Endothelial cell of umbilical vein (primary cell): ENCODE measurements at regions not wholly inside any gene's neighbourhood (a gene's known extent, or its start where the extent isn't known, plus 50 kb on each side); places are given as distances from the start of the nearest gene placed in this dataset.

Source experiments
- BruUV-seq: library from RNA; stranded (reverse); fragments of 400-500 nt; replicated peaks from 2 replicates; lab custom pipeline; 2021; lab: Mats Ljungman, UMichigan
- CTCF ChIA-PET: fragments of 300-600, 350-600 bp; sonication (Branson Sonifier 250); formaldehyde crosslinking; loops from one replicate; lab custom pipeline; 2021; ENCODE audit warnings: antibody characterized with exemption, inconsistent platforms; lab: Charles Lee
- POLR2A ChIA-PET: fragments of 300-600, 350-600 bp; sonication (Branson Sonifier 250); formaldehyde crosslinking; loops from one replicate; lab custom pipeline; 2021; ENCODE audit warnings: antibody characterized with exemption, inconsistent platforms; lab: Charles Lee
- DNase-seq: peaks from one replicate; pipeline ENCODE4 v3.0.0-alpha.2; 2011; ENCODE audit warnings: low read depth, low spot score
- FAIRE-seq: peaks from 2 replicates; lab custom pipeline; 2011; peaks lifted over from hg19 to GRCh38; lab: Jason Lieb, UNC
- H2AFZ ChIP-seq: 2 replicates; pipeline ENCODE4 v1.6.0; 2012; ENCODE audit warnings: low read depth, low read length, control low read depth, inconsistent platforms
- H3K27ac ChIP-seq: 2 replicates; pipeline ENCODE4 v1.5.1; 2011; ENCODE audit warnings: low read depth, mild to moderate bottlenecking, control low read depth, low read length, moderate library complexity; ENCODE audit not compliant: insufficient read depth
- H3K27me3 ChIP-seq, 2 experiments: 2 replicates each; pipeline versions ENCODE4 v1.6.0 to v1.6.1; 2011; ENCODE audit warnings: low read length in 2 of 2, mixed read lengths in 1 of 2; ENCODE audit not compliant: control insufficient read depth in 2 of 2, insufficient read depth in 2 of 2
- H3K36me3 ChIP-seq, 2 experiments: 2 replicates in 1 of 2; 3 replicates in 1 of 2; pipeline ENCODE4 v1.5.1; 2011; ENCODE audit warnings: low read length in 2 of 2, mild to moderate bottlenecking in 1 of 2, moderate library complexity in 1 of 2; ENCODE audit not compliant: control insufficient read depth in 2 of 2, insufficient read depth in 2 of 2; ENCODE audit errors: extremely low read depth in 1 of 2
- H3K4me1 ChIP-seq: 3 replicates; pipeline ENCODE4 v1.5.1; 2011; ENCODE audit warnings: mild to moderate bottlenecking, low read length; ENCODE audit not compliant: control insufficient read depth, insufficient read depth; ENCODE audit errors: extremely low read depth
- H3K4me2 ChIP-seq: 2 replicates; pipeline ENCODE4 v1.6.1; 2011; ENCODE audit warnings: low read length, control low read depth, mixed read lengths; ENCODE audit not compliant: insufficient read depth
- H3K4me3 ChIP-seq, 3 experiments: fragments of 200-600 bp in 1 of 3; sonication (generic), shearing (Covaris generic) in 1 of 3; replicated peaks in 1 of 3; 2 replicates each; pipeline ENCODE4 v1.5.1; 2011 to 2016; ENCODE audit warnings: control low read depth in 3 of 3, low read length in 3 of 3, mild to moderate bottlenecking in 2 of 3, inconsistent platforms in 1 of 3, low read depth in 1 of 3, moderate library complexity in 1 of 3; ENCODE audit not compliant: insufficient read depth in 1 of 3
- H3K79me2 ChIP-seq: 2 replicates; pipeline ENCODE4 v1.6.0; 2012; ENCODE audit warnings: low read length, inconsistent platforms; ENCODE audit not compliant: control insufficient read depth, insufficient read depth
- H3K9ac ChIP-seq: replicated peaks from 2 replicates; pipeline ENCODE3; 2011; ENCODE audit warnings: low read length, control low read depth; ENCODE audit not compliant: insufficient read depth; ENCODE audit errors: extremely low read depth
- H3K9me1 ChIP-seq: replicated peaks from 3 replicates; pipeline ENCODE4 v1.6.0; 2011; ENCODE audit warnings: mild to moderate bottlenecking, low read length; ENCODE audit not compliant: control insufficient read depth, insufficient read depth; ENCODE audit errors: extremely low read depth
- H3K9me3 ChIP-seq: replicated peaks from 2 replicates; pipeline ENCODE4 v1.5.1; 2012; ENCODE audit warnings: low read length, inconsistent platforms; ENCODE audit not compliant: control insufficient read depth, insufficient read depth
- H4K20me1 ChIP-seq: replicated peaks from 2 replicates; pipeline ENCODE3; 2011; ENCODE audit warnings: mild to moderate bottlenecking, low read length; ENCODE audit not compliant: control insufficient read depth, insufficient read depth; ENCODE audit errors: extremely low read depth
- EZH2 ChIP-seq: IDR thresholded peaks from 2 replicates; pipeline ENCODE4 v1.6.1; 2012; ENCODE audit warnings: borderline replicate concordance, low read depth, mild to moderate bottlenecking, moderate library complexity, low read length, inconsistent platforms; ENCODE audit not compliant: severe bottlenecking
- FOS ChIP-seq: IDR thresholded peaks from 2 replicates; pipeline ENCODE4 v1.6.1; 2011; ENCODE audit warnings: mild to moderate bottlenecking, low read length, moderate library complexity, borderline replicate concordance; ENCODE audit not compliant: insufficient read depth
- JUN ChIP-seq: IDR thresholded peaks from 2 replicates; pipeline ENCODE4 v1.6.1; 2011; ENCODE audit warnings: borderline replicate concordance, low read depth; ENCODE audit not compliant: insufficient read length, insufficient read depth
- MAX ChIP-seq: IDR thresholded peaks from 2 replicates; pipeline ENCODE4 v1.6.1; 2011; ENCODE audit not compliant: insufficient read depth, insufficient read length
- MYC ChIP-seq: IDR thresholded peaks from one replicate; pipeline ENCODE4 v1.6.1; 2011; ENCODE audit warnings: mild to moderate bottlenecking, low read depth, low read length
- POLR2A ChIP-seq: IDR thresholded peaks from 2 replicates; pipeline ENCODE4 v1.6.1; 2012; ENCODE audit warnings: low read depth, mild to moderate bottlenecking, control low read depth, low read length
- POLR2AphosphoS5 ChIP-seq: IDR thresholded peaks from 2 replicates; pipeline ENCODE4 v1.6.1; 2012; ENCODE audit warnings: low read depth, mild to moderate bottlenecking, control low read depth, low read length, moderate library complexity; ENCODE audit not compliant: insufficient read depth
- dilution Hi-C: fragments of 300-500 bp; cut with MboI; formaldehyde crosslinking; loops from one replicate; pipeline ENCODE4 v1.15.0; 2019; ENCODE audit warnings: low sequenced_read_pairs; ENCODE audit not compliant: extremely low pct_ligation_motif_present
- intact Hi-C: fragments of 100-400 bp; cut with micrococcal nuclease; formaldehyde crosslinking; loops from one replicate; pipeline ENCODE4 v1.10.0; 2022

DNA sequence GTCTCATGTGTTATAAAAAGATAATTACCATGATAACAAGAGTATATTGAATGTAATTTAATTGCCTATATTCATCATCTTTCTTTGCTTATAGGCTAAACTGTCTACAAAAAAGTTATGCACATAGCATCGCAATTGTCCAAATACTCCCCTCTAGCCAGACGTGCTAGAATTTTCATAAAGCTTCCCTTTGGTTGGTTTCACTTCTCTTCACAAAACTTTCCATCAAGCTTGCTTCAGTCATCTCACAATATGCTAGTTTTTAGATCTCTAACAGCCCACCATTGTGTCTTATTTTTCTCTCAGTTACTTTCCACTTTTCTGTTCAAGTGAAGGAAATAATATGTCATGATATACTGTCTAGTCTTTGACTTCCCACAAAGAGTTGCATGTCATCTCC, 448.3 kb upstream of the SPANXN1 start:
- ChIA-PET CTCF (no interaction called here), POLR2A (no interaction called here)
- Histone ChIP-seq H3K4me3 (no peak overlapping the region), H4K20me1 (no peaks in the 10 kb centered on the region), H3K36me3 (no peaks in the 10 kb centered on the region), H2AFZ (no peak overlapping the region), H3K79me2 (no peaks in the 10 kb centered on the region), H3K4me2 (no peak overlapping the region), H3K4me1 (no peaks in the 10 kb centered on the region), H3K27ac (no peak overlapping the region), H3K9me3 (no peaks in the 10 kb centered on the region), H3K9me1 (no peaks in the 10 kb centered on the region), H3K27me3 (no peaks in the 10 kb centered on the region), H3K9ac (no peak overlapping the region)
- dilution Hi-C loops (no loop called here), intact Hi-C loops (no loop called here)
- TF ChIP-seq POLR2AphosphoS5 (no peak), EZH2 (no peak), JUN (no peak), MAX (no peak), FOS (no peak), MYC (no peak)
- DNase-seq (no peak), FAIRE-seq (no peak)
- no TSS peak for BruUV-seq

DNA sequence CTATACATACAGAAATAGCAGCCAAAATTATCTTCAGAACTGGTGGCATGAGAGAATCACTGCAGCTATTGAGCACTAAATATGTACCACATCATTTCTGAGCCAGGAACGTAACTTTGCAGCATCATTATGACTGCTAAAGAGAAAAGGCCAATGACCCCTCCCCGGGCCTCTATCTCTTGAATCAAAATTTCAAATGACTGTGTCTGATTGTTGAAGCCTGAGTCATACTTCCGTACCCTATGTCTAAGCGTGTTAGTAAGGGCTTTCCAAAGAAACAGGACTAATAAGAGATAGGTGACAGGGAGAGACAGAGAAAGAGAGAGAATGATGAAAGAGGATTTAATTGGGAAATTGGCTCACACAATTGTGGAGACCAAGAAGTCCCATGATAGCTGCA, 445.5 kb upstream of the SPANXN1 start:
- POLR2A ChIA-PET: no interaction called here
- no peak overlapping the region for H3K4me3 ChIP-seq
- no TSS peak for BruUV-seq
- H3K36me3 ChIP-seq: no peaks in the 10 kb centered on the region
- no peaks in the 10 kb centered on the region for H3K9me1 ChIP-seq
- no peak overlapping the region for H3K27ac ChIP-seq
- dilution Hi-C loops (no loop called here), intact Hi-C loops (no loop called here)
- H3K4me2 ChIP-seq: no peak overlapping the region
- H3K79me2 ChIP-seq: no peaks in the 10 kb centered on the region
- no peak overlapping the region for H3K9ac ChIP-seq
- no peak overlapping the region for H2AFZ ChIP-seq
- no peaks in the 10 kb centered on the region for H3K4me1 ChIP-seq
- no peak for DNase-seq
- H3K27me3 ChIP-seq: no peaks in the 10 kb centered on the region
- no peaks in the 10 kb centered on the region for H4K20me1 ChIP-seq
- CTCF ChIA-PET: no interaction called here
- no peak for TF ChIP-seq EZH2
- no peak for TF ChIP-seq POLR2AphosphoS5
- TF ChIP-seq MYC: no peak
- no peak for TF ChIP-seq MAX
- no peak for TF ChIP-seq FOS
- TF ChIP-seq POLR2A: no peak
- no peak for TF ChIP-seq JUN
- no peaks in the 10 kb centered on the region for H3K9me3 ChIP-seq
- no peak for FAIRE-seq
